Cardiac septum (tissue), 1 donor: ENCODE measurements at regions not wholly inside any gene's neighbourhood (a gene's known extent, or its start where the extent isn't known, plus 50 kb on each side); places are given as distances from the start of the nearest gene placed in this dataset.

Experiments used
- DNase-seq: peaks from one replicate; pipeline ENCODE4 v3.0.0-alpha.2; 2020; ENCODE audit warnings: low spot score
- intact Hi-C: fragments of 100-400 bp; cut with DNase I; formaldehyde crosslinking; loops from one replicate; pipeline ENCODE4 v1.14.0; 2022
- donor health status: DM: no; HTN: no; CAD: no.

DNA sequence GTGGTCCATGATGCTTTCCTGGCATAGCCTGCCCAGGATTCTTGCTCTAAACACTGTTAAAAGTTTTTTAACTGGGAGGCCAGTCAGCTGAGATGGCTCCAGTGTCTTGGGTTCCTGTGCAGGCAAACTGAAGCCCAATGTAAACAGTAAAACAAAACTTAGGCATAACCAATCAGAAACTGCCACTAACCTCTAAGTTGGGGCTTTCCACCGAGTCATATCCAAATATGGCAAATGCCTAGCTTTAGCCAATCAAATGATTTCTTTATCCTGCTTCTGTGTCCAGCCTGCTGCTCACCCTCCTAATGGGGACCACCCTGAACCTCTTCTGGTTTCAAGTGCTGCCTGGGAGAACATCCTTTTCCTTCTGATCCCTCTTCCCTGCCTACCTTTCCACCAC lies 277.9 kb downstream of the EMP1 start:
- DNase-seq: no peak
- intact Hi-C loops: no loop called here

DNA sequence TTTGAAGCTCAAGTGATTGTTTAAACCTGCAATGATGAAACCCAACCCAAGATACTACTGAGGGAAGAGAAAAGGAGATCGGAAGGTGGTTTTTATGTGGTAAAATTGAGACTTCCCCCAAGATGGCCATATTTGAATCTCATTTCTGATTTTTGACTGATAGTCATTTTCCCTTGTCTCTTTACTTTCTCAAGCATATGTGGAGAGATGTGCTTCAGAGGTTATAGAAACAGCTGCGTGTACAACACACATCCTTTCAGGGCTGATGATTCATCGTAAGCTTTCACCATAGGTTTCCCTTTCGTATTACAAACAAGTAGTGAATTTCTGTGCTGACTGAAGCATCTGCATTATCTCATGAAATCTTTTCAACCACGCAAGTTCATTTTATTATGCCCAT lies 276.2 kb downstream of the EMP1 start:
- no peak for DNase-seq
- intact Hi-C loops: no loop called here

DNA sequence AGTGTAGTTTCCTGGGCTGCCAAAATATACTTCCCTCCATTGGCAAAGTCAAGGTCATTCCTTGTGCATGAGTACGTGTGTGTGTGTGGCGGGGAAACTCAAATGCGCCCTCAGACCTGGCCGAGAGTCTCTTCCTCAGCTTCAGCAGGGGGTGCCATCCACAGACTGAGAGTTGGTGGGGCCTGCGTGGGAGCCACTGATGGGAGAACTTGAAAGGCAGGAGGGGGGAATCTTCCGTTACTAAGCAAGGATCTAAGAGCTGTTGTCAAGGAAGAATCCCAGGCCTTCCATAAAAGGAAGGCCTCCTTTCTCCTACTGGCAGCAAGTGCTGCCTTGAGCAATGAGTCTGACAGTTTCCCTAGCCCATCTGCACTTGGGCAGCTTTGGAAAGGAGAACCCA lies 274.9 kb downstream of the EMP1 start:
- intact Hi-C loops: no loop called here
- no peak for DNase-seq

DNA sequence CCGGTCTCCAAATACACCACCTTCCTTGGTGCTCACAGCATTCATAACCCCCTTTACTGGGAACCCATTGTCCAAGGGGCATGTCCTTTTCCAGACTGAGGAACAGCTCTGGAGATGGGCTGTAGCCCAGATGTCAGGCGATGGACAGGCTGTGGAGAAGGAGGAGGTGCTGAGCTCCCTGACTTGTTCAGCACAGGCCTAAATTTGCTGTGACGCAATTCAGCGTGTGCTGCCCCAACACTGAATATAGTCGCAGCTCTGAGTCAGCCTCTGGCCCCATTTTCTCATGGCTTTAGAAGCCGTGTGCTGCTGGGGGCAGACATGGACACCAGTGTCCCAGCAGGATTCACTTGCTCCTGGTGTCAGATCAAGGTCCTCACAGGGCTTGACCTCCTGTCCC lies 269.1 kb downstream of the EMP1 start:
- no peak for DNase-seq
- intact Hi-C loops: no loop called here

DNA sequence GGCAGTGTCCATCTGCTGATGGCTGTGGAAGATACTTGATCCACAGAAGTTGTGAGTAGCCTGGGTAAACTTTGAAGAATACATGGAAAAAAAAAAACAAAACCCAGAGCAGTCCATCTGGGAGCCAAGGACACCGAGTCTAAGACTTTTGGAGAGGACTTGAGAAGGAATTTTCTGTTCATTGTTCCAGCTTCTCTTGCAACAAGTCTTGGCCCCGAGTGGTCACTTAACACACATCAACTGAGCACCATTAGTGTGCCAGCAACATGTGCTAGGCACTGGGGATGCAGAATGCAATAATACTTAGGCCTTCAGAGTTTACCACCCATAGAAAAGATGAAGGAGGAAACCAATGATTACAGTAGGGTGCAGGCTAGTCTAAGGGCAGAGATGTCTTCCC lies 266.7 kb downstream of the EMP1 start:
- DNase-seq: no peak
- intact Hi-C loops: no loop called here

DNA sequence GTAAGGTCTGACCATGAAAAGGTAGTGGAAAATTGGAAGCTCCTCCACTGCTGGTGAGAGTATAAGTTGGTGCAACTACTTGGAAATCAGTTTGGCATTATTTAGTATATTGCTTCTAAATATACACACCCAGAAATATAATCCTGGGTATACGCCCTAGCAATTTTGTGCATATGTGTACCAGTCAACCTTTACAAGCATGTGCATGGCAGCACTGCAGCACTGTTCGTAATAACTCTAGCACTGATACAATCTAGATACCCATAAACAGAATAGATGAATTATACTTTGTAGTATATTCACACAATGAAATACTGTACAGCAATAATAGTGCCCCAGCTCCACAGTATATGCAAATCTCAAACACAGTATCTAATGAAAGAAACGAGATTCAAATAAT lies 265.9 kb downstream of the EMP1 start:
- intact Hi-C loops: no loop called here
- no peak for DNase-seq

DNA sequence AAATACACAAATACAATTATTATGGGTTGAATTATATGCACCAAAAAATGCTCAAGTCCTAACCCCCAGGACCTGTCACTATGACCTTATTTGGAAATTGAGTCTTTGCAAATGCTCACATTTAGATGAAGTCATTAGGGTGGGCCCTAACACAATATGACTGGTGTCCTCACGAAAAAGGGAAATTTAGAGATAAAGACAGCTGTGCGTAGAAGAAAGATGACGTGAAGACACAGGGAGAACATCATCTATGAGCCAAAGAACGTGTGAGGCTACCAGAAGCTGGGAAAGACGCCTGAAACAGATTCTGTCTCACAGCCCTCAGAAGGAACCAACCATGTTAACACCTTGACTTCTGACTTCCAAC lies 259.2 kb downstream of the EMP1 start:
- intact Hi-C loops: no loop called here
- no peak for DNase-seq

DNA sequence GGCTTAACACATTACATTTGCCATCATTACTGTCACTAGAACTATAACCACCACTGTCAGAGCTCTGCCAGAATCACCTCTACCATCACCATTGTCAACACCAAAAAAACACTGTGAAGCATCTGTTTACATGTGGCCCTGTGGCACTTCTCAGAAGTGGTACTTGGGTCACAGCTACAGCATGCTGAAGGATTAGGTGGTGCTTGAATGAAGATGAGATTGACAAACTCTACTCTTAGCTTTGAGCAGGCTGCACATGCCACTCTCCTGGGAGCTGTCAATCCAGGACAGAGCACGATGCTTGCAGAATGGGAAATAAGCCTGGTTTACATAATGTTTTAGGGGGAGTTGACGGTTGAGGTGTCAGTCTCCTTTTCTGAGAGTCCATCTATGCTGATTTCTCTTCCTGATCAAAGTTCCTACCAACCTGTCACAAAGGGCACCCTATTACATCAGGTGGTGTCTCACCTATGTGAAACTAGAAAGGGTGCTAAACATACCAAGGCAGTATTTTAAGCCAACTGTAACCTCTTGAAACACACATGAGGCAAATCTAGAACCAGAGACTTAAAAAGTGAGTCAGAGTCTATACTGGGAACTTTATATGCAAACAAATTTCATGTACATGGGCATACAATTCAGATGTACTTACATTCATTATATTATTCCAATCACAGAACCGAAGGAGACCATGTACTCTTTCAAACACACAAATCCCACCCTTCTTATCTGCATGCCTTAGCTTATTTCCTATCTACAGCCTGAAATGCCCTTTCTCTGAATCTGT lies 258.7 kb downstream of the EMP1 start:
- DNase-seq: no peak
- intact Hi-C loops: no loop called here

DNA sequence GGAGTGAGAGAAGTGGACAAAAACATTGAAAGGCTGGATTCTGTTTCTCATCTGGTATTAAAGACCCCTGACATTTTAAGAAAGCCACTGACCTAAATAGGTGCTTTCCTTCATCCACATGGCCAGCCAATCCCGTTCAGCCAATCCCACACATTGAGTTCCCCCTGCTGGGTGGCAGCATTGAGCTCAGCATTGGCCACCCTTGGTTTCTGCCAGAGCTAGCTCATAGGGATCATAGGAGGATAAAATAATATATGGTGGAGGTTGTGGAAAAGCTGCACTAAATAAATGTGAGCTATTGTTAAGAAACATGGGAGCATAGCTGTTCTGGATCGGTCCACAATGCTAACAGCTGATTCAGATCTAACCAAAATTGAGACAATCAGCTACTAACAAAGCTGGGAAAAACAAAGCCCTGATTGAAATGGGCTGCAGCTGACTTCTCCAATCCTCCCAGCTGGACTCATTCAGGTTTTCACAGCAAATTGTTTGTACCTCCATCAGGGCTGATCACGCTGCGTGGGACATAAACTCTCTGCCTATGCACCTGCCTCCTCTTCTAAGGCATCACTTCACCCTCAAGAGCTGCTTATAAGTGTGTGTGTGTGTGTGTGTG lies 256.5 kb downstream of the EMP1 start:
- intact Hi-C loops: no loop called here

DNA sequence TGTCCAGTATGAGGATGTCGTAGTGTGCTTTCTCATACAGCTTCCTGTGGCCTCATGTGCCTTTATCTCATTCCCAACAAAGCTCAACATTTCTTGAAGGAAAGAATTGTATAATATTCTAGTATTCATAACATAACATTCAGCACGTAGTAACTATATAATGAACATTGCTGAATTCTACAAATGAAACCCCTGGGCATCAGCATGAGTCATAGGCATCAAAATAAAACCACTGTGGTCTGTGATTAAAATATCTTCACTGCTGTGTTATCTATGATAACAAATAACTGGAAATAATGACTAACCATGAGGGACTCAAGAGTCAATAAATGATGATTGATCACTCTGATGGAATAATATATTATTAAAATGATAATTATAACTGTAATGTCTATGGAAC lies 255.2 kb downstream of the EMP1 start:
- DNase-seq: no peak
- intact Hi-C loops: no loop called here

More for the DNA sequence above, 256.5 kb downstream of the EMP1 start:
- DNase-seq: no peak

DNA sequence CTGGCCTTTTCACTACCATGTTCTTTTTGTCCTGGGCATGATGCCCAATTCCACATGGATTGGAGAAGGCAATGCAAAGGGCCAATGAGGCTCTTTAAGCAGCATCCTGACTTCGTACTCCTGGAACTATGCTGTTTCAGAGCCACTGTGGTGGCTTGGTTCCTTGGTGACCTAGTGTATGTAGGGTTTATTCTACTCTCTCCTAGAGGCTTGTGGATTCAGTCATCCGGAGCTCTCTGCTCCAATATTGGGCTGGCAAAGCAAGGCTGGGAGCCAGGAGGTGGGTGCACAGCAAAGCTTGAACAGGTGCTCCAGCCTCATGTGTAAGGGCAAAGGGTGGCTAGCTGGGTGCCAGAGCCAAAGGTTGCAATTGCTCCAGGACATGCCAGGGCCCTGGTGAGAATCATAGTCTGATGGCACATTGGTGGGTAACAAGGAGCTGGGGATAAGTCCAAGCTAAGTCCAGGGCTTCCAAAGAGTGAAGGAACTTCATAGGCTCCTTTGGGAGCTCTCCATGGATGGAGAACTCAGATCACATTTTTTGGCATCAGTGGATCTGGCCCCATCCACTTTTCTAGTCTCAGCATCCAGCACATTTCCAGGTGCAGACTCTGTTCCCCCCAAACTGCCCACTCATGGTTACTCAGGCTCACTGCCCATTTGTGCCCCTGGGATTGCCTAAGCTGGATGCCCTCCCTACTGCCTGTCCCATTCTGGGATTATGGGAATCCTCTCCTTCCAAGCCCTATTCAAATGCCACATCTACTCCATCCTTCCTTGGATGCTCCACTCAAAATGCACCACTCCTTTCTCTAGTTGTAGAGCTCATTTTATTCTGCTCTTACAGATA lies 253.9 kb downstream of the EMP1 start:
- intact Hi-C loops: no loop called here
- DNase-seq: no peak

DNA sequence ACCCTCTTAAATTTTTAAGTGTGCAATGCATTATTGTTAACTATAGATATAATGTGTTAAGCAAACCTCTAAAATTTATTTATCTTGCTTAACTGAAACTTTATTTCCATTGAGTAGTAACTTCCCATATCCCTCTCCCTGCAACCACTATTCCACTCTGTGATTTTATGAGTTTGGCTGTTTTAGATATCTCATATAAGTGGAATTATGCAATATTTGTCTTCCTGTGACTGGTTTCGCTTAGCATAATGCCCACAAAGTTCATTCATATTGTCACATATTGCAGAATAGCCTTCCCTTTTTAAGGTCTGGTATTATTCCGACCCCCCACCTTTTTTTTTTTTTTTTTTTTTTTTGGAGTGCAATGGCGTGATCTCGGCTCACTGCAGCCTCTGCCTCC lies 247.6 kb downstream of the EMP1 start:
- DNase-seq: no peak
- intact Hi-C loops: no loop called here

DNA sequence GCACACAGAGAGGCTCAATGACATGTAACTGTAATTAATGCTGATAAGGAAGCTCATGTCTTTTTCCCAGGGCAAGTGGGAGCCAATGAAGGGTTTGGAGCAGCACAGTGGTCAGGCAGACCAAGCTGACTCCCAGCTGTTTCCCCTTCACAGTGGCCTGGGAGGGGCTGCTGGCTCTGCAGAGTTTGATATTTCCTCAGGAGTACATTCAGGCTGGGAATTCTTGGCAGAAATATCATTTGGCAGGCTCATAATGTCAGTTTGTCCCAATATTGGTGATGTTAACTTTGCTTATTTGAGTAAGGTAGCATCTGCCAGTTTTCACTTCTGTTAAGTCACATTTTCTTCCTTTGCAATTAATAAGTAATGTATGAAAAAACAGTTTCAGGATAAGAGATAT lies 247.0 kb downstream of the EMP1 start:
- DNase-seq: no peak

DNA sequence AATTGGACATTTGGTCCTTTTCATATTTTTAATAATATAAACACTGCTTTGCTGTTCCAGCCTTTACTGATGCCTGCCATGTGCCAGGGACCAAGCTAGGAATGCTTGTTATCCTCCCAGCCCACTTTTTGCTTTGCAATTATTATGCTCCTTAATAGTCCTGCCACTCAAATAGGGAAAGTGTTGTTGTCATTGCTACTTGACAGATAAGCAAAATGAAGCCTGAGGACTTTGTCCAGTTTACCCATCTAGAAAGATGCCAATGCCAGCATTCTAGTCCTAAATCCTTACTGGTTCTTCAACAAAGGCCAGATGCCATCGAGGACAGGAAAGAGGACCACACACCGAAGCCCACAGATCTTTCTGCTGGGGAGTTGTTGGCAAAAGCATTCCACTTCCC lies 246.5 kb downstream of the EMP1 start:
- no peak for DNase-seq
- intact Hi-C loops: no loop called here

More for the DNA sequence above, 247.0 kb downstream of the EMP1 start:
- intact Hi-C loops: no loop called here

DNA sequence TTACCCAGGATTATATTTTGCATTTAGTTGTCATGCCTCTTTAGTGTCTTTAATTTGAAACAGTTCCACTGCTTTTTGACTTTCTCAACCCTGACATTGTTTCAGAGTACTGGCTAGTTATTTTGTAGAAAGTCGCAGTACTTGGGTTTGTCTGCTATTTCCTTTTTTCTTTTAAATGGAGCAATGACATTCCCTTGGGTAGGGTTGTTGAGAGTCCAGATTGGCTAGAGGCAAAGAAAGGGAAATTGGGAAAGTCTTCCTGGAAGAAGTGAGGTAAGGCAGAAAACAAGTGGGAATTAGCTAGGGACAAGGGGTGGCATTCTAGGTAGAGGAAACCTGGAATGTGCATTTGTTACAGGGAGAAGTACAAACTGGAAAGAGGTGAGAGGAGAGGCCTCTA lies 245.9 kb downstream of the EMP1 start:
- DNase-seq: no peak
- intact Hi-C loops: no loop called here

DNA sequence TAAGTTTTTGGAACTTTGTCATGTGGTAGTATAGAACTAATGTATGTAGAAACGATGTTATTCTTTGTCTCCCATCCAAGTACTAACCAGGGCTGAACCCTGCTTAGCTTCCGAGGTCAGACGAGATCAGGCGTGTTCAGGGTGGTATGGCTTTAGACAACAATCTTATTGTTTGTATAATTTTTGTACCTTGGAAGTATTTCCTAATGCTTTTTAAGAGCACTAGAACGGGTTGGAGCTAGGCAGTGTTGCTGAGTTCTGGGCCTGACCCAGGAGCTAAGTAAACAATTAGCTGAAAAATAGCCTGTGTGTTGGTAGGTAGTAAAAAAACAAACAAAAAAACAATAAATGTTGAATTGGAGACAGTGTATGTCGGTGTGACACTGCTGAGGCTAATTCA lies 244.3 kb downstream of the EMP1 start:
- no peak for DNase-seq
- intact Hi-C loops: no loop called here

DNA sequence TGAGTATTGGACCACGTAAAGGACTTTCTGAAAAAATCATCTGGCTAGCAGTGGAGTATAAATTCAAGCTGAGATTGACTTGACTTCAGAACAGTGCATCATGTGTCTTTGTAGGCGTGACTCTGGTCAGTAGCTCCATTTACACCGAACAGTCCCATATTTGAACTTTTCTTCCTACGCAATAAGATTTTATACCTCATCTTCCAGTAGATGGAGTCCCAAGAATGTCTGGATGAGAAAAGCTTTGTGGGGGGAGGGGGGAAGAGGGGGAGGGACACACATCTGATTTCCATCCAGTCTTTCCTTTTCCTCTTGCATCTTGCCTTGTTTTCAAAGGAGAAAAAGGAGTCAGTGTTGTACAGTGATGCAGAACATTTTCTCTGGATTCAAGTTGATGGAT lies 241.0 kb downstream of the EMP1 start:
- intact Hi-C loops: no loop called here
- DNase-seq: no peak

DNA sequence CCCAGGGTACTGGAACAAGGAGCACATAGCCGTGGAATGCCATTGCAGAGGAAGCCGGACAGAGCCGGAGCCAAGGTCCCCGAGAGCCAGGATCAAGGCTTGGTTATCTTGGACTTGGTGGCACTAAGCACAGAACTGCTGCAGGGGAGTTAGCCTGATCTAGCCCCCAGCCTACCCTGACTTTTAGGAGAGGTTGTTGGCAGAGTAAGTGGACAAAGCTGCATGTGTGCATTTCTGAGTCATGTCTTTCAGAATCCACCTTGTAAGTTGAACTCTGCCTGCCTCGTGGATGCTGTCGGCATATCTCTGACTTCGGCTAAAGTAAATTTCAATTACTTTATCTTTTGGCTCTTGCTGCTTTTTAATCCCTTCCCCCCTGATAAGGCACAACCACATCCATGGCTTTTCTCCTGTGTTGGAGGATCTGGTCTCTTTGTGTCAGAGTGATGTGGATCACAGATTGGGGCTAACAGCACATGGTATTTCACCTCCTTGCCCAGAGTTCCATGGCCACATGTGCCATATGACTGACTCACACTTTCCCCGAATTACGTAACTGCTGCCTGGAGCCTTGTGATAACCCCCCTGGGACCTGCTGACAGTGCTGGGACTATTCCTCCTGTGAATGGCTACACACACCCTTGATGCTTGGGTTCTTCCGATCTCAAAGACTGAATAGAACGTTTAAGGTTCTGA lies 240.3 kb downstream of the EMP1 start:
- no peak for DNase-seq
- intact Hi-C loops: no loop called here

DNA sequence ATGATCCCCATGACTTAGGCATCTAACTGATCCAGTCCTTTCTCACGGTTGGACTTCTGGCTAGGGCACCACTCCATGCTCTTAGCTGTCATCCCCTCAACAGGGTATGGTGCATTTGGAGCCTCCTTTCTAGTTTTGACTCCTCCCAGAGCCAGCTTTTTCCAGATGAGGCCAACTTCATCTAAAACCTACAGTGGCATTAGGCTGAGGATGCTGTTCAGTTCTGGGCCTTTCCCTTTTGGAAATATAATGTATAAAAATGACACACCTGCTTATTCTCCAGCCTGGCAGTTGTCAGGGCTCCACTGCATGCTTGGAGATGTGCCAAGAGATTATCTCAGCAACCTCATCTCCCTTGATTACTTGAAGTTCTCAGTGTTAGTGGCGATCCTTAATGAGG lies 239.7 kb downstream of the EMP1 start:
- DNase-seq: no peak
- intact Hi-C loops: no loop called here

DNA sequence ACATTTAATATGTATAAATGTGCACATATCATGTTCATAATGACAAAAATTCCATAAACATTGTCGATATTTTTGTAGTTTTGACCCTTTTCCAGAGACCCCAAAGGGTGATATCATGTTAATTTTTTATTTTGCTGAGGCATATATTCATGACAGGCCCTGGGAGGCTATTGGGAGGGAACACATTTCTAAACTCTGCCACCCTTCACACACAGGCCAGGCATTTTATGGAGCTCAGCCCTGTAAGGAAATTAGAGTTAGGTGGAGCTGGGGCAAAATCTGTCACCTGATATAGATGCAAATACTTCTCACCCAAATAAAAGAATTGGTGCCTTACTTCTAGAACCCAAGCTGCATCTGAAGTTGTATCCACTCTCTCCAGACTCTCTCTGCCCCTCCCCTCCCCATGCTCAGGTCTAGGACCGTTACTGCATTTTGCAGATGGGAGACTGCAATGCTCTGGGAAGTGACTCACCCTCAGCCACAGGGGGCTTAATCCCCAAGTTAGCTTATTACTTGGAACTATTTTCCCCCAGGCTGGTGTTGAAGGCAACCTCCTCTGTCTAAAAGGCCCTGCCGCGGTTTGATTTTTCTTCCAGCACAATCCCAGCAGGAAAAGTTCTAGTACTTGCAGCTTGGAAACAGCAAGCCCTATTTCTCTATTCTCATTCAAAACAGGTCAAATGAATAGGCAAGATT lies 238.9 kb downstream of the EMP1 start:
- intact Hi-C loops: no loop called here
- no peak for DNase-seq
